Hematopoietic multipotent progenitor cell treated with erythropoietin and hydrocortisone succinate and interleukin-3 and kit ligand, for 6 days (in vitro differentiated cells): ENCODE measurements at regions not wholly inside any gene's neighbourhood (a gene's known extent, or its start where the extent isn't known, plus 50 kb on each side); places are given as distances from the start of the nearest gene placed in this dataset.

Source experiments
- DNase-seq: peaks from one replicate; pipeline ENCODE4 v3.0.0-alpha.2; 2015

GRCh38 chr6:94367316-94367715, 948.0 kb upstream of the EPHA7 start:
- DNase-seq = no peak

GRCh38 chr6:94362061-94362864, 942.9 kb upstream of the EPHA7 start:
- DNase-seq = no peak

- DNase-seq = no peak
These were observed 942.1 kb upstream of the EPHA7 start for GRCh38 chr6:94361304-94362060.

- no peak for DNase-seq
These were observed 938.1 kb upstream of the EPHA7 start for GRCh38 chr6:94357381-94357980.

GRCh38 chr6:94350833-94351232, 931.5 kb upstream of the EPHA7 start:
- DNase-seq = no peak

GRCh38 chr6:94349227-94349626, 929.9 kb upstream of the EPHA7 start:
- DNase-seq = no peak

- DNase-seq = no peak
These were observed 925.5 kb upstream of the EPHA7 start for GRCh38 chr6:94344866-94345265.

GRCh38 chr6:94341173-94341572, 921.8 kb upstream of the EPHA7 start:
- DNase-seq = no peak

- peak; percentile 1 for DNase-seq
These were observed 904.5 kb upstream of the EPHA7 start for GRCh38 chr6:94323853-94324252.

- DNase-seq = no peak
These were observed 881.2 kb upstream of the EPHA7 start for GRCh38 chr6:94300424-94301144.

- no peak for DNase-seq
These were observed 869.8 kb upstream of the EPHA7 start for GRCh38 chr6:94289131-94289530.

- DNase-seq = no peak
These were observed 858.8 kb upstream of the EPHA7 start for GRCh38 chr6:94278146-94278545.

GRCh38 chr6:94272327-94272726, 853.0 kb upstream of the EPHA7 start:
- no peak for DNase-seq

GRCh38 chr6:94270091-94270948, 851.0 kb upstream of the EPHA7 start:
- no peak for DNase-seq

GRCh38 chr6:94269256-94269655, 849.9 kb upstream of the EPHA7 start:
- no peak for DNase-seq

- no peak for DNase-seq
These were observed 841.4 kb upstream of the EPHA7 start for GRCh38 chr6:94260765-94261164.

GRCh38 chr6:94254689-94255088, 835.3 kb upstream of the EPHA7 start:
- DNase-seq = no peak

GRCh38 chr6:94251878-94252277, 832.5 kb upstream of the EPHA7 start:
- DNase-seq = no peak

GRCh38 chr6:94245395-94245794, 826.0 kb upstream of the EPHA7 start:
- no peak for DNase-seq

- DNase-seq = no peak
These were observed 819.5 kb upstream of the EPHA7 start for GRCh38 chr6:94238868-94239267.

- DNase-seq = no peak
These were observed 808.4 kb upstream of the EPHA7 start for GRCh38 chr6:94227741-94228140.

GRCh38 chr6:94217836-94218235, 798.5 kb upstream of the EPHA7 start:
- no peak for DNase-seq
